CD4-positive, alpha-beta T cell (primary cell): ENCODE measurements at regions not wholly inside any gene's neighbourhood (a gene's known extent, or its start where the extent isn't known, plus 50 kb on each side); places are given as distances from the start of the nearest gene placed in this dataset.

Experiments used
- ATAC-seq: fragments of 200-7000 bp; cut with Tn5 transposase; one replicate; pipeline ENCODE4 v1.10.0; 2022; ENCODE audit warnings: mild to moderate bottlenecking; ENCODE audit not compliant: poor library complexity
- CTCF ChIA-PET: fragments of 350-600 bp; sonication (Branson Sonifier 250); formaldehyde crosslinking; loops from one replicate; lab custom pipeline; 2021; ENCODE audit warnings: antibody characterized with exemption, inconsistent platforms; lab: Charles Lee
- POLR2A ChIA-PET: fragments of 350-600 bp; sonication (Branson Sonifier 250); formaldehyde crosslinking; loops from one replicate; lab custom pipeline; 2021; ENCODE audit warnings: antibody characterized with exemption, inconsistent platforms; lab: Charles Lee
- DNase-seq, 14 experiments: peaks; one replicate each; pipeline ENCODE4 v3.0.0-alpha.2; 2013 to 2020; ENCODE audit warnings: mixed read lengths in 2 of 14
- H3K27ac ChIP-seq, 2 donors: one replicate each; pipeline versions ENCODE4 v1.5.1 to v1.7.0; 2013; ENCODE audit warnings: low read length in 2 of 2, low read depth in 1 of 2, mild to moderate bottlenecking in 1 of 2
- H3K27me3 ChIP-seq, 2 experiments: 1 replicate in 1 of 2; 2 replicates in 1 of 2; pipeline versions ENCODE4 v1.6.1 to v1.7.0; 2013; ENCODE audit warnings: low read length in 2 of 2, control low read depth in 1 of 2, mild to moderate bottlenecking in 1 of 2, moderate library complexity in 1 of 2; ENCODE audit not compliant: insufficient read depth in 2 of 2, control insufficient read depth in 1 of 2
- H3K36me3 ChIP-seq: one replicate; pipeline ENCODE4 v1.6.1; 2013; ENCODE audit warnings: low read length, control low read depth; ENCODE audit not compliant: insufficient read depth
- H3K4me1 ChIP-seq: one replicate; pipeline ENCODE4 v1.6.1; 2013; ENCODE audit warnings: low read length, control low read depth; ENCODE audit not compliant: insufficient read depth
- H3K4me3 ChIP-seq: one replicate; pipeline ENCODE4 v1.5.1; 2013; ENCODE audit warnings: mild to moderate bottlenecking, low read length, moderate library complexity
- H3K9me3 ChIP-seq, 2 experiments: 1 replicate in 1 of 2; 2 replicates in 1 of 2; pipeline versions ENCODE4 v1.6.1 to v1.7.0; 2013; ENCODE audit warnings: low read length in 2 of 2, mild to moderate bottlenecking in 2 of 2, control low read depth in 1 of 2, moderate library complexity in 1 of 2; ENCODE audit not compliant: control insufficient read depth in 1 of 2, insufficient read depth in 1 of 2
- H3K27ac Mint-ChIP-seq: one replicate; pipeline ENCODE4 v1.8.0; 2020; ENCODE audit warnings: mixed read lengths
- H3K27me3 Mint-ChIP-seq: one replicate; pipeline ENCODE4 v1.8.0; 2021; ENCODE audit warnings: mixed read lengths
- H3K36me3 Mint-ChIP-seq: one replicate; pipeline ENCODE4 v1.8.0; 2021; ENCODE audit warnings: low read depth, mixed read lengths
- H3K4me1 Mint-ChIP-seq: one replicate; pipeline ENCODE4 v1.8.0; 2021; ENCODE audit warnings: low read depth, mixed read lengths
- H3K4me3 Mint-ChIP-seq: one replicate; pipeline ENCODE4 v1.8.0; 2020; ENCODE audit warnings: mild to moderate bottlenecking, mixed read lengths
- H3K9me3 Mint-ChIP-seq: one replicate; pipeline ENCODE4 v1.8.0; 2020; ENCODE audit warnings: mixed read lengths
- CTCF ChIP-seq: fragments of 200-600 bp; IDR thresholded peaks from one replicate; pipeline ENCODE4 v1.8.0; 2022; ENCODE audit warnings: antibody characterized with exemption, mild to moderate bottlenecking
- intact Hi-C, 2 experiments: fragments of 100-400 bp; cut with DNase I in 1 of 2; cut with micrococcal nuclease in 1 of 2; formaldehyde crosslinking; loops; one replicate each; pipeline versions ENCODE4 v1.15.1 to v1.9.0; 2023 to 2025; cut with DNase I, micrococcal nuclease

DNA sequence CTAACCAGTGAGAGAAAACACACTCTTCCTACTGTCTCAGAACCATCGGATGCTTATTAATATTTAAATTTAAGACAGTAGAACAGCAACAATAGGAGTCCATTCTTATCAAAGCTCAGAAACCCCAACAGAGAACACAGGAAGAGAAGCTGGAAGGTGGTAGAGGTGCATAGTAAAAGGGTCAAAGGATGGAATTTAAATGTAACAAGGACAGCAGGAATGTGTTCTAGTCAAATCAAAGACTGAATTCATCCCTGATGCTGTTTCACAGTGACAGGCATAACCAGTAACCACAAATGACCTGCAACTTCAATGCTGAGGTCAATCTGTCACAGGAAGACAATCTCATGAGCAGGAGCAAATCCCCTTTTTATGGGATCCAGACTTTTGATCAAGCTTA, 1259.7 kb downstream of the XPNPEP1 start:
- Histone ChIP-seq H3K27me3 (no peaks in the 10 kb centered on the region), H3K4me1 (no peaks in the 10 kb centered on the region), H3K4me3 (no peak overlapping the region), H3K9me3 (peaks cover 0 to 4% of the 10 kb centered on the region in 2 experiments), H3K36me3 (no peaks in the 10 kb centered on the region), H3K27ac (no peak overlapping the region)
- DNase-seq, result no peak
- no peak overlapping the region for H3K27ac Mint-ChIP-seq
- no peaks in the 10 kb centered on the region for H3K36me3 Mint-ChIP-seq
- ChIA-PET CTCF (no interaction called here), POLR2A (no interaction called here)
- TF ChIP-seq CTCF, result no peak
- no peak for ATAC-seq
- intact Hi-C loops, result no loop called here
- H3K4me1 Mint-ChIP-seq, result no peaks in the 10 kb centered on the region
- H3K4me3 Mint-ChIP-seq, result no peak overlapping the region
- no peaks in the 10 kb centered on the region for H3K27me3 Mint-ChIP-seq
- H3K9me3 Mint-ChIP-seq, result peaks cover 2% of the 10 kb centered on the region

GRCh38 chr10:108662975-108663374, 1260.3 kb downstream of the XPNPEP1 start:
- Mint-ChIP-seq H3K9me3 (peaks cover 2% of the 10 kb centered on the region), H3K27ac (no peak overlapping the region), H3K36me3 (no peaks in the 10 kb centered on the region), H3K27me3 (no peaks in the 10 kb centered on the region), H3K4me1 (no peaks in the 10 kb centered on the region), H3K4me3 (no peak overlapping the region)
- no peak for ATAC-seq
- H3K9me3 ChIP-seq, result peaks cover 0 to 4% of the 10 kb centered on the region in 2 experiments
- CTCF ChIA-PET, result no interaction called here
- H3K4me3 ChIP-seq, result no peak overlapping the region
- H3K4me1 ChIP-seq, result no peaks in the 10 kb centered on the region
- H3K36me3 ChIP-seq, result no peaks in the 10 kb centered on the region
- TF ChIP-seq CTCF, result no peak
- no peak overlapping the region for H3K27ac ChIP-seq
- intact Hi-C loops, result no loop called here
- no peaks in the 10 kb centered on the region for H3K27me3 ChIP-seq
- POLR2A ChIA-PET, result no interaction called here
- no peak for DNase-seq

GRCh38 chr10:108655057-108655456, 1268.3 kb downstream of the XPNPEP1 start:
- ChIA-PET CTCF (no interaction called here), POLR2A (no interaction called here)
- no peak overlapping the region for H3K4me3 ChIP-seq
- no peaks in the 10 kb centered on the region for H3K27me3 ChIP-seq
- Mint-ChIP-seq H3K4me3 (no peak overlapping the region), H3K4me1 (no peaks in the 10 kb centered on the region), H3K27ac (no peak overlapping the region), H3K9me3 (peaks cover 6% of the 10 kb centered on the region), H3K36me3 (no peaks in the 10 kb centered on the region), H3K27me3 (no peaks in the 10 kb centered on the region)
- H3K9me3 ChIP-seq, result no peaks in the 10 kb centered on the region
- DNase-seq (no peak), ATAC-seq (no peak)
- intact Hi-C loops, result no loop called here
- H3K27ac ChIP-seq, result no peak overlapping the region
- no peaks in the 10 kb centered on the region for H3K36me3 ChIP-seq
- no peaks in the 10 kb centered on the region for H3K4me1 ChIP-seq
- no peak for TF ChIP-seq CTCF
